ENCODE measurements at regions not wholly inside any gene's neighbourhood (a gene's known extent, or its start where the extent isn't known, plus 50 kb on each side); places are given as distances from the start of the nearest gene placed in this dataset.

DNA sequence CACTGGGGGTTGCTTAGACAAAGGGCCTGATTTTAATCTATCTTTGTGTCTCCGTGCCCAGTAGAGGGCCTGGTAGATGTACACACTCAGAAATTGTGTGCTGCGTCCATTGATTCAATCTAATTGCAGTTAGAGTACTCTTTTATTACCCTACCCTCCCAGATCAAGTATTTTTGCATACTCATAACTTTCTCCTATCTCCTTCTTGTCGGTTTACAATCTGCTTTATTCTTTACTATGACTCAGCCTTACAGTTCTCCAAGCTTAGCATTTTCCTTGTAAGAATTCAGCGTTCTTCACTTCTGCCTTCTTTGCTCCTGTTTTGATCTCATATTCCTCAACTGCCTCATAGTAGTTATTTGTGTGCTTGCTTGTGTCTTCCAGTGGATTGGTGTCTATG is 124.5 kb upstream of the ARRDC4 start:
- no peaks in the 10 kb centered on the region for H3K4me1 ChIP-seq (ENCODE audit: low read depth, poor library complexity, severe bottlenecking)
- H3K4me3 ChIP-seq (IDR thresholded peaks at IDR 0.05; ENCODE audit: insufficient read depth, low read depth, low read length) = no peak overlapping the region
- no peaks in the 10 kb centered on the region for H3K79me2 ChIP-seq (ENCODE audit: insufficient read depth, low read depth)
- H3K27ac ChIP-seq = no peak overlapping the region
- no peaks in the 10 kb centered on the region for H4K20me1 ChIP-seq (ENCODE audit: insufficient read depth)
- no peak overlapping the region for H3K9ac ChIP-seq
- no peak for TF ChIP-seq CTCF (conservative IDR thresholded peaks at IDR 0.05; ENCODE audit: low read depth, low read length)
- no peak overlapping the region for H2AFZ ChIP-seq (ENCODE audit: low read depth)
- H3K4me2 ChIP-seq = no peak overlapping the region
- H3K36me3 ChIP-seq (ENCODE audit: insufficient read depth) = no peaks in the 10 kb centered on the region
- H3K27me3 ChIP-seq (ENCODE audit: insufficient read depth, low read depth) = no peaks in the 10 kb centered on the region

DNA sequence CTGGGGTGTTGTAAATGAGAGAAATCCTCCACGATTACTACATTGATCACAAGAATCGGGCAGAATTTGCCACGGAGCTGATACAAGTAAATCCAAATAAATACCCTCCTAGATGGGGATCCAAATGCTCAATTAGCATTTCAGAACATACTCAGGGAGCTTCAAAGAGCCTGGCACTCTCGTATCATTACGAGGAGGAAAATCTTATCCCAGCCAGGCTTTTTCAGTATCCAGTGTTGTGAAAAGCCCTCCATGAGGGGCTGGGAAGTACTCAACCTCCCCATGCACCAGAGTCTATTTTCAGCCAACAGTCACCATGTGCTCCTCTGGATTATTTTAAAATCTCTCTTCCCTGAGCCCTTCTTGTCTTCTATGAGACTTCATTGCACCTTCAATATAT is 122.6 kb upstream of the ARRDC4 start:
- H2AFZ ChIP-seq (ENCODE audit: low read depth) = no peak overlapping the region
- no peaks in the 10 kb centered on the region for H3K27me3 ChIP-seq (ENCODE audit: insufficient read depth, low read depth)
- no peak for TF ChIP-seq CTCF (conservative IDR thresholded peaks at IDR 0.05; ENCODE audit: low read depth, low read length)
- H3K79me2 ChIP-seq (ENCODE audit: insufficient read depth, low read depth) = no peaks in the 10 kb centered on the region
- no peak overlapping the region for H3K27ac ChIP-seq
- H3K4me1 ChIP-seq (ENCODE audit: low read depth, poor library complexity, severe bottlenecking) = no peaks in the 10 kb centered on the region
- no peak overlapping the region for H3K4me2 ChIP-seq
- H3K36me3 ChIP-seq (ENCODE audit: insufficient read depth) = no peaks in the 10 kb centered on the region
- H4K20me1 ChIP-seq (ENCODE audit: insufficient read depth) = no peaks in the 10 kb centered on the region
- no peak overlapping the region for H3K9ac ChIP-seq
- no peak overlapping the region for H3K4me3 ChIP-seq (IDR thresholded peaks at IDR 0.05; ENCODE audit: insufficient read depth, low read depth, low read length)

DNA sequence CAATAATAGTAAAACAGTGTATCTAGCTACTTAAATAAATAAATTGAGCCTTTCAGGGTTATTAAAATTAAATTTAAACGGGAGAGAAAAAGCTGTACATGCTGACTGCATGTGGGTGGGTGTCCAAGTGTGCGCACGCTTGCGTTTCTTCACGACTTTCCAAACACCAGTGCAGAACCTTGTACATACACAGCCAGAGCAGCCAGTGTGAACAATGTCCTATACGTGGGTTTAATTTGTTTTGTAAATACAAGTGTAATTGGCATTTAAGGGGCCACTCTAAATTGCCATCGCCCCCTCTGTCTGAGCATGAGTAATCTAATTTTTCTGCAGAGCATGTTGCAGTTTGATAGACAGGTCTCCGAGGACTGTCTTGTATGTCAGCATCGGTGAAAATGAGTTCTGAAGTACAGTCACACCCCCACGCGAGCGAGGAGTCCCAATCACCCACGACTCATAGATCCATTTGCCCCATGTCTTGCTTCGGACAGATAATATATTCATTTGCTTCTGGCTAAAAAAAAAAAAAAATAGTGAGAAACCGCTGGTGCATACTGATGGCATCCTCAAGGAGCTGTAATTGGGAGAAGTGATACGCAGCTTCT is 121.8 kb upstream of the ARRDC4 start:
- Histone ChIP-seq H3K27me3 (ENCODE audit: insufficient read depth, low read depth) (no peaks in the 10 kb centered on the region), H3K4me3 (IDR thresholded peaks at IDR 0.05; ENCODE audit: insufficient read depth, low read depth, low read length) (no peak overlapping the region), H2AFZ (ENCODE audit: low read depth) (no peak overlapping the region), H3K9ac (no peak overlapping the region), H3K4me1 (ENCODE audit: low read depth, poor library complexity, severe bottlenecking) (no peaks in the 10 kb centered on the region), H3K79me2 (ENCODE audit: insufficient read depth, low read depth) (no peaks in the 10 kb centered on the region), H3K4me2 (no peak overlapping the region), H3K36me3 (ENCODE audit: insufficient read depth) (no peaks in the 10 kb centered on the region; the same call in 1 of the 2 replicates), H3K27ac (no peak overlapping the region), H4K20me1 (ENCODE audit: insufficient read depth) (no peaks in the 10 kb centered on the region)
- TF ChIP-seq CTCF (conservative IDR thresholded peaks at IDR 0.05; ENCODE audit: low read depth, low read length) = no peak

DNA sequence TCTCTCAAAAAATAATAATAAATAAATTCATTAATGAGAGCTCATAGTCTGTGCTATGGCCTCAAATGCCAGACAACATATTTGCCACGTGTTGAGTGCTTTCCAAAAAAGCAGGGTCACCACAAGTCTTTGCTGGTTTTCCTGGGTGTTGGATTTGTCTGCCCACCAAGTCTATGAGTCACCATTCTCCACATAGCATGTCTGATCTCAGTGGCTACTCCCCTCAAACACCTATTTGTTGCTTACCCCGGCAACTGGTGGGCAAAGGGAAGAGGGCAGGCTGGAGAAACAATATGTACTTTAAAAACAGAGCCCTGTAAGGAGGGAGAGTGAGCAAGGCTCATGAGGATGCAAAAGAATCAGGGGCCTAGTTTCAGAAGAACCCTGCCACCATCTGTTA is 120.0 kb upstream of the ARRDC4 start:
- Histone ChIP-seq H3K79me2 (ENCODE audit: insufficient read depth, low read depth) (no peaks in the 10 kb centered on the region), H2AFZ (ENCODE audit: low read depth) (no peak overlapping the region), H4K20me1 (ENCODE audit: insufficient read depth) (no peaks in the 10 kb centered on the region), H3K9ac (no peak overlapping the region), H3K27ac (no peak overlapping the region), H3K4me3 (IDR thresholded peaks at IDR 0.05; ENCODE audit: insufficient read depth, low read depth, low read length) (no peak overlapping the region), H3K4me1 (ENCODE audit: low read depth, poor library complexity, severe bottlenecking) (no peaks in the 10 kb centered on the region), H3K36me3 (ENCODE audit: insufficient read depth) (no peaks in the 10 kb centered on the region; the same call in 1 of the 2 replicates), H3K27me3 (ENCODE audit: insufficient read depth, low read depth) (no peaks in the 10 kb centered on the region), H3K4me2 (no peak overlapping the region)
- no peak for TF ChIP-seq CTCF (conservative IDR thresholded peaks at IDR 0.05; ENCODE audit: low read depth, low read length)

Data from KMS-11 (cell line).